MCF 10A (cell line): ENCODE measurements at regions not wholly inside any gene's neighbourhood (a gene's known extent, or its start where the extent isn't known, plus 50 kb on each side); places are given as distances from the start of the nearest gene placed in this dataset.

Experiments used
- BruUV-seq: library from RNA; stranded (reverse); fragments of 400-500 nt; replicated peaks from 2 replicates; lab custom pipeline; 2021; lab: Mats Ljungman, UMichigan
- CTCF ChIA-PET: fragments of 300-600 bp; sonication (Branson Sonifier 250); formaldehyde crosslinking; extraction: SDS; loops from one replicate; lab custom pipeline; 2021; ENCODE audit warnings: antibody characterized with exemption, inconsistent platforms; lab: Yijun Ruan, JAX
- POLR2A ChIA-PET: fragments of 300-600, 350-650 bp; sonication (Branson Sonifier 250); formaldehyde crosslinking; extraction: SDS; loops from one replicate; lab custom pipeline; 2020; ENCODE audit warnings: antibody characterized with exemption, inconsistent platforms; lab: Yijun Ruan, JAX
- DNase-seq: peaks from one replicate; pipeline ENCODE4 v3.0.0-alpha.2; 2018; ENCODE audit not compliant: unreplicated experiment
- H3K27ac Mint-ChIP-seq: one replicate; pipeline ENCODE4 v1.8.0; 2022; ENCODE audit warnings: mild to moderate bottlenecking, low read depth, mixed read lengths; ENCODE audit not compliant: unreplicated experiment
- H3K27me3 Mint-ChIP-seq: one replicate; pipeline ENCODE4 v1.8.0; 2022; ENCODE audit warnings: mixed read lengths; ENCODE audit not compliant: insufficient read depth, unreplicated experiment
- H3K36me3 Mint-ChIP-seq: one replicate; pipeline ENCODE4 v1.8.0; 2022; ENCODE audit warnings: mild to moderate bottlenecking, moderate library complexity, mixed read lengths; ENCODE audit not compliant: insufficient read depth, unreplicated experiment
- H3K4me1 Mint-ChIP-seq: one replicate; pipeline ENCODE4 v1.8.0; 2022; ENCODE audit warnings: mixed read lengths; ENCODE audit not compliant: insufficient read depth, unreplicated experiment
- H3K4me3 Mint-ChIP-seq: one replicate; pipeline ENCODE4 v1.8.0; 2022; ENCODE audit warnings: mild to moderate bottlenecking, moderate library complexity, mixed read lengths; ENCODE audit not compliant: unreplicated experiment
- H3K9me3 Mint-ChIP-seq: one replicate; pipeline ENCODE4 v1.8.0; 2022; ENCODE audit warnings: mixed read lengths; ENCODE audit not compliant: unreplicated experiment
- CTCF ChIP-seq: fragments of 200-600 bp; IDR thresholded peaks from one replicate; pipeline ENCODE4 v1.8.0; 2022; ENCODE audit warnings: antibody characterized with exemption, mild to moderate bottlenecking; ENCODE audit not compliant: unreplicated experiment
- intact Hi-C: fragments of 100-400 bp; cut with micrococcal nuclease; formaldehyde crosslinking; loops from 2 replicates; pipeline ENCODE4 v1.14.1; 2022

DNA sequence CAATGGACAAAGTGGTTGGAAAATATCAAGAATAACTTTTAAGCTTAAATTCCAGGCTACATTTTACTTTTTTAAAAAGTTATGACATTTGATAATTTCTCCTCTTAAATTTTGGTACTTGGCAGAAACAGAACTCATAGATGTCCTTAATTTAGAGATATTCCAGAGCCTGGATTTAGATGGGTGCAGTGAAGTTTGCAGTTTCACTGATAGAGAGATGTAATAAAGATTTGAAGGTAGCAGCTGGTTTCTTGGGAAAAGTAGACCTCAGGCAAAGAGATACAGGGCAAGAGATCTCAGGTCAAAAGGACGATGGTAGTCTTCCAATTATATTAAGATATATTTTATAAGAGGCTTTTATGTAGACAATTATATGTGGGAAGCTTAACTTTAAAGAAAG, 134.6 kb downstream of the ISL1 start:
- H3K27ac Mint-ChIP-seq: no peak overlapping the region
- no peak for DNase-seq
- no peak for TF ChIP-seq CTCF
- peaks cover 31% of the 10 kb centered on the region for H3K27me3 Mint-ChIP-seq
- no peaks in the 10 kb centered on the region for H3K9me3 Mint-ChIP-seq
- intact Hi-C loops: no loop called here
- H3K4me1 Mint-ChIP-seq: no peaks in the 10 kb centered on the region
- POLR2A ChIA-PET: no interaction called here
- BruUV-seq: no TSS peak
- H3K36me3 Mint-ChIP-seq: no peaks in the 10 kb centered on the region
- CTCF ChIA-PET: no interaction called here
- no peak overlapping the region for H3K4me3 Mint-ChIP-seq

DNA sequence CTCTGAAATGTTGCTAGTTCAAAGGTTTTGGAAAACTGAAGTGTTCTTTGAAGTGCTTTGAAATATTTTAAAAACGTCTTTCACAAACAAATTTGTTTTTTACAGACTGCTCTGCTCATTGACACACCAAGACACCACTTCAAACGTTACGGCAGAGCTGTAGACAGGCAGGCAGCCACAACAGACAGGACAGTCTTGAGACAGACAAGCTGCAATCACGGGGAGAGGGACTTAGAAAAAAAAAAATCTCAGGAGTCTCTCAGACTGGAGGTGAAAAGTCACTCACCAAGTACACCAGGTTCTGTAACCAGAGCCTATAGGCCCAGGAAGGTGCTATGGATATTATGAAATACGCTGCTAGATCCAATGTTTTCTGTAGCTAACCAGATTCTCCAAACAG, 135.4 kb downstream of the ISL1 start:
- Mint-ChIP-seq H3K27ac (no peak overlapping the region), H3K9me3 (no peaks in the 10 kb centered on the region), H3K27me3 (peaks cover 31% of the 10 kb centered on the region), H3K4me1 (no peaks in the 10 kb centered on the region), H3K36me3 (no peaks in the 10 kb centered on the region), H3K4me3 (no peak overlapping the region)
- intact Hi-C loops: no loop called here
- CTCF ChIA-PET: interaction anchor here (0.7 kb wide), 1 partner anchor 1142 kb away, joined by 3 read pairs; no protein-coding TSS in a partner anchor
- BruUV-seq: no TSS peak
- TF ChIP-seq CTCF: no peak
- POLR2A ChIA-PET: no interaction called here
- no peak for DNase-seq

DNA sequence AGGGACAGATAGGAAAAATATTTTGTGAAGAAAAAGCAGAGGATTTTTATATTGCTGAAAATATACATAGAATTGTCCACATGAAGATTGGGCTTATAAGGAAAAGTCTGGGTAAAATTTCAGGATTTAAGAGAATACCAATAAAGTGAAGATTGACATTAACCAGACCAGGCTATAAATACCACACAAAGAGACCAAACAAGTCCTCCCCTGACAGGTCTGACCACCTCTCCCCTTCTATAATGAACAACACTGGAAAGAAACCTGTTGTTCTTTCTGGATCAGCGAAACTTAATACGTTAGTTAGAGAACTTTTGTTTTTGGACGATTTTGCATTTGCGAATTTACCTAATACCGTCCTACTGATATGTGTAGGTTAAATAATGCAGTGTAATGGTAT, 138.3 kb downstream of the ISL1 start:
- no peak for TF ChIP-seq CTCF
- intact Hi-C loops: no loop called here
- ChIA-PET CTCF (no interaction called here), POLR2A (no interaction called here)
- Mint-ChIP-seq H3K4me3 (no peak overlapping the region), H3K27me3 (peaks cover 16% of the 10 kb centered on the region), H3K36me3 (no peaks in the 10 kb centered on the region), H3K27ac (no peak overlapping the region), H3K9me3 (no peaks in the 10 kb centered on the region), H3K4me1 (no peaks in the 10 kb centered on the region)
- no peak for DNase-seq
- BruUV-seq: no TSS peak

DNA sequence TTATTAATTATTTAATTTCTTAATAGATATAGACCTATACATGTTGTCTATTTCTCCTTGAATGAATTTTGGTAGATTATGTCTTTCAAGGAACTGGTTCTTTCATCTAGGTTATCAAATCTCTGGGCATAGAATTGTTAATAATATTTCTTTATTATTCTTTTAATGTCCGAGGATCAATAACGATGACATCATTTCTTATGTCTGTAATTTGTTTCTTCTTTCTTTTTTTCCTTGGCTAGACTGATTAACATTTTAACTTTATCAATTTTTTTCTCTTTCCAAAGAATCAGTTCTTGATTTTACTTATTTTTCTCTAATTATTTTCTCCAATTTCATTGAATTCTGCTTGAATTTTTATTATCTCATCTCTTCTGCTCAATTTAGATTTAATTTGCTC, 156.0 kb downstream of the ISL1 start:
- H3K36me3 Mint-ChIP-seq: peaks cover 6% of the 10 kb centered on the region
- ChIA-PET CTCF (no interaction called here), POLR2A (no interaction called here)
- DNase-seq: no peak
- BruUV-seq: no TSS peak
- no peaks in the 10 kb centered on the region for H3K27me3 Mint-ChIP-seq
- TF ChIP-seq CTCF: no peak
- H3K4me3 Mint-ChIP-seq: no peak overlapping the region
- H3K4me1 Mint-ChIP-seq: peaks cover 6% of the 10 kb centered on the region
- intact Hi-C loops: no loop called here
- H3K27ac Mint-ChIP-seq: no peak overlapping the region
- H3K9me3 Mint-ChIP-seq: no peaks in the 10 kb centered on the region
